ENCODE measurements at regions not wholly inside any gene's neighbourhood (a gene's known extent, or its start where the extent isn't known, plus 50 kb on each side); places are given as distances from the start of the nearest gene placed in this dataset.

- DNase-seq = no peak
These were observed 895.1 kb downstream of the PCDH18 start for GRCh38 chr4:136637071-136637777.

GRCh38 chr4:136636155-136636554, 896.1 kb downstream of the PCDH18 start:
- no peak for DNase-seq

- no peak for DNase-seq
These were observed 898.2 kb downstream of the PCDH18 start for GRCh38 chr4:136634121-136634520.

- no peak for DNase-seq
These were observed 932.4 kb downstream of the PCDH18 start for GRCh38 chr4:136599890-136600289.

GRCh38 chr4:136590440-136590839, 941.9 kb downstream of the PCDH18 start:
- no peak for DNase-seq

- DNase-seq = no peak
These were observed 948.7 kb downstream of the PCDH18 start for GRCh38 chr4:136583567-136583966.

GRCh38 chr4:136581119-136581518, 951.2 kb downstream of the PCDH18 start:
- no peak for DNase-seq

- DNase-seq = no peak
These were observed 957.1 kb downstream of the PCDH18 start for GRCh38 chr4:136575146-136575545.

GRCh38 chr4:136573460-136573859, 958.8 kb downstream of the PCDH18 start:
- DNase-seq = no peak

- DNase-seq = no peak
These were observed 961.0 kb downstream of the PCDH18 start for GRCh38 chr4:136571315-136571714.

- DNase-seq = no peak
These were observed 969.5 kb downstream of the PCDH18 start for GRCh38 chr4:136562834-136563233.

GRCh38 chr4:136558940-136559494, 973.3 kb downstream of the PCDH18 start:
- no peak for DNase-seq

- DNase-seq = no peak
These were observed 974.9 kb downstream of the PCDH18 start for GRCh38 chr4:136557396-136557795.

GRCh38 chr4:136554033-136554432, 978.3 kb downstream of the PCDH18 start:
- no peak for DNase-seq

- DNase-seq = no peak
These were observed 980.5 kb downstream of the PCDH18 start for GRCh38 chr4:136551753-136552152.

- no peak for DNase-seq
These were observed 991.5 kb downstream of the PCDH18 start for GRCh38 chr4:136540747-136541146.

- no peak for DNase-seq
These were observed 1004.2 kb downstream of the PCDH18 start for GRCh38 chr4:136528131-136528530.

GRCh38 chr4:136526517-136526916, 1005.8 kb downstream of the PCDH18 start:
- no peak for DNase-seq

- no peak for DNase-seq
These were observed 1008.3 kb downstream of the PCDH18 start for GRCh38 chr4:136524039-136524438.

- no peak for DNase-seq
These were observed 1015.9 kb downstream of the PCDH18 start for GRCh38 chr4:136516371-136516770.

- DNase-seq = no peak
These were observed 1027.3 kb downstream of the PCDH18 start for GRCh38 chr4:136505020-136505419.

GRCh38 chr4:136495851-136496250, 1036.4 kb downstream of the PCDH18 start:
- DNase-seq = no peak

- no peak for DNase-seq
These were observed 1037.2 kb downstream of the PCDH18 start for GRCh38 chr4:136495076-136495475.

GRCh38 chr4:136489101-136489500, 1043.2 kb downstream of the PCDH18 start:
- DNase-seq = no peak

- DNase-seq = no peak
These were observed 1047.3 kb downstream of the PCDH18 start for GRCh38 chr4:136484996-136485395.
